Mesothelial cell of epicardium (in vitro differentiated cells): ENCODE measurements at regions not wholly inside any gene's neighbourhood (a gene's known extent, or its start where the extent isn't known, plus 50 kb on each side); places are given as distances from the start of the nearest gene placed in this dataset.

Experiments
- DNase-seq, 2 experiments: peaks; one replicate each; pipeline ENCODE4 v3.0.0; 2021; ENCODE audit warnings: low spot score in 2 of 2; ENCODE audit not compliant: unreplicated experiment in 2 of 2
- H3K27ac Mint-ChIP-seq: 2 replicates; pipeline ENCODE4 v1.8.0; 2021; ENCODE audit warnings: mixed read lengths
- H3K27me3 Mint-ChIP-seq: 2 replicates; pipeline ENCODE4 v1.8.0; 2021; ENCODE audit warnings: low read depth, mixed read lengths
- H3K36me3 Mint-ChIP-seq: 2 replicates; pipeline ENCODE4 v1.8.0; 2021; ENCODE audit warnings: mixed read lengths
- H3K4me1 Mint-ChIP-seq: 2 replicates; pipeline ENCODE4 v1.8.0; 2021; ENCODE audit warnings: mixed read lengths
- H3K4me3 Mint-ChIP-seq: 2 replicates; pipeline ENCODE4 v1.8.0; 2021; ENCODE audit warnings: mild to moderate bottlenecking, moderate library complexity, mixed read lengths
- H3K9me3 Mint-ChIP-seq: 2 replicates; pipeline ENCODE4 v1.8.0; 2021; ENCODE audit warnings: mixed read lengths
- CTCF ChIP-seq: fragments of 200-600 bp; sonication (generic); IDR thresholded peaks from one replicate; pipeline ENCODE4 v1.5.0; 2021; ENCODE audit warnings: antibody characterized with exemption; ENCODE audit not compliant: unreplicated experiment

GRCh38 chr7:106571563-106571962, 89.4 kb downstream of the CCDC71L start:
- Mint-ChIP-seq H3K27ac (no peak overlapping the region), H3K4me1 (peaks cover 29% of the 10 kb centered on the region), H3K9me3 (no peaks in the 10 kb centered on the region), H3K4me3 (no peak overlapping the region), H3K36me3 (no peaks in the 10 kb centered on the region), H3K27me3 (no peaks in the 10 kb centered on the region)
- TF ChIP-seq CTCF, result no peak
- DNase-seq, result no peak

- no peaks in the 10 kb centered on the region for H3K9me3 Mint-ChIP-seq
- no peak for TF ChIP-seq CTCF
- H3K4me1 Mint-ChIP-seq, result peaks cover 31% of the 10 kb centered on the region
- no peak for DNase-seq
- no peaks in the 10 kb centered on the region for H3K36me3 Mint-ChIP-seq
- no peaks in the 10 kb centered on the region for H3K27me3 Mint-ChIP-seq
- H3K4me3 Mint-ChIP-seq, result no peak overlapping the region
- no peak overlapping the region for H3K27ac Mint-ChIP-seq
These were observed 90.0 kb downstream of the CCDC71L start for GRCh38 chr7:106570948-106571418.

GRCh38 chr7:106570146-106570545, 90.8 kb downstream of the CCDC71L start:
- Mint-ChIP-seq H3K4me3 (no peak overlapping the region), H3K4me1 (peaks cover 31% of the 10 kb centered on the region), H3K27ac (no peak overlapping the region), H3K9me3 (no peaks in the 10 kb centered on the region), H3K36me3 (no peaks in the 10 kb centered on the region), H3K27me3 (no peaks in the 10 kb centered on the region)
- DNase-seq, result no peak
- no peak for TF ChIP-seq CTCF

GRCh38 chr7:106569500-106569929, 91.4 kb downstream of the CCDC71L start:
- no peak for DNase-seq
- no peak overlapping the region for H3K27ac Mint-ChIP-seq
- H3K4me1 Mint-ChIP-seq, result peaks cover 31% of the 10 kb centered on the region
- no peaks in the 10 kb centered on the region for H3K36me3 Mint-ChIP-seq
- H3K27me3 Mint-ChIP-seq, result no peaks in the 10 kb centered on the region
- no peaks in the 10 kb centered on the region for H3K9me3 Mint-ChIP-seq
- TF ChIP-seq CTCF, result no peak
- H3K4me3 Mint-ChIP-seq, result no peak overlapping the region

GRCh38 chr7:106568680-106569499, 92.1 kb downstream of the CCDC71L start:
- Mint-ChIP-seq H3K36me3 (no peaks in the 10 kb centered on the region), H3K9me3 (no peaks in the 10 kb centered on the region), H3K4me3 (no peak overlapping the region), H3K27me3 (no peaks in the 10 kb centered on the region), H3K27ac (peak overlapping the region; percentile 92), H3K4me1 (peaks cover 31% of the 10 kb centered on the region)
- no peak for DNase-seq
- no peak for TF ChIP-seq CTCF
